Transverse colon (tissue), 4 donors: ENCODE measurements at regions not wholly inside any gene's neighbourhood (a gene's known extent, or its start where the extent isn't known, plus 50 kb on each side); places are given as distances from the start of the nearest gene placed in this dataset.

Experiments
- EP300 ChIP-seq: sonication (generic); formaldehyde crosslinking; IDR thresholded peaks from one replicate; pipeline ENCODE4 v1.6.1; 2017; ENCODE audit warnings: antibody characterized with exemption, low read depth
- POLR2A ChIP-seq: fragments of 450-650 bp; IDR thresholded peaks from one replicate; pipeline ENCODE4 v1.6.1; 2016; ENCODE audit warnings: antibody characterized with exemption, mild to moderate bottlenecking, moderate library complexity
- POLR2AphosphoS5 ChIP-seq, 3 donors: sonication (generic); formaldehyde crosslinking; IDR thresholded peaks; one replicate each; pipeline ENCODE4 v1.6.1; 2016; ENCODE audit warnings: antibody characterized with exemption in 3 of 3
- TF ChIP-seq, protein P1 (sequence below), 5 experiments: fragments of 200-600 bp in 3 of 5; fragments of 450-650 bp in 2 of 5; sonication (generic) in 3 of 5; IDR thresholded peaks; 1 replicate in 2 of 5; 2 replicates in 3 of 5; pipeline ENCODE4 v1.5.1; 2016 to 2017; ENCODE audit warnings: antibody characterized with exemption in 5 of 5, inconsistent platforms in 3 of 5, mild to moderate bottlenecking in 2 of 5, moderate library complexity in 1 of 5

DNA sequence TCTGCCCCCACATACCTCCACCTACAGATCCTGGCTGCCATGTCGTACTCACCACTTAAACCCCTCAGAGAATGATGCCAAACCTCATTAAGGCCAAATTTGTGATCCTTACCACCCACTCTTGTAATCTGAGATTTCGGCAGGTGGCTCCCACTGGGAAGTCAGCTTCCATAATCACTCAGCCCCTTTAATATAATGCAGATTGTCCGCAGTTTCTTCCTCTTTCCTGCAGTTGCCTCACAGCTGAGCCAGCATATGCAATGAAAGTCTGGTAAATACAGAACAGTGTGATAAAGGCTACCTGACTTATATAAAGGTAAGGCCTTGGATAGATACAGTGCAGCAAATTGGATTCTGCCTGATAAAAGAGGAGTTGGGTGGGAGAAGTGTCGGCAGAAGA, 515.2 kb upstream of the TENM4 start:
- TF ChIP-seq, protein P1, sequence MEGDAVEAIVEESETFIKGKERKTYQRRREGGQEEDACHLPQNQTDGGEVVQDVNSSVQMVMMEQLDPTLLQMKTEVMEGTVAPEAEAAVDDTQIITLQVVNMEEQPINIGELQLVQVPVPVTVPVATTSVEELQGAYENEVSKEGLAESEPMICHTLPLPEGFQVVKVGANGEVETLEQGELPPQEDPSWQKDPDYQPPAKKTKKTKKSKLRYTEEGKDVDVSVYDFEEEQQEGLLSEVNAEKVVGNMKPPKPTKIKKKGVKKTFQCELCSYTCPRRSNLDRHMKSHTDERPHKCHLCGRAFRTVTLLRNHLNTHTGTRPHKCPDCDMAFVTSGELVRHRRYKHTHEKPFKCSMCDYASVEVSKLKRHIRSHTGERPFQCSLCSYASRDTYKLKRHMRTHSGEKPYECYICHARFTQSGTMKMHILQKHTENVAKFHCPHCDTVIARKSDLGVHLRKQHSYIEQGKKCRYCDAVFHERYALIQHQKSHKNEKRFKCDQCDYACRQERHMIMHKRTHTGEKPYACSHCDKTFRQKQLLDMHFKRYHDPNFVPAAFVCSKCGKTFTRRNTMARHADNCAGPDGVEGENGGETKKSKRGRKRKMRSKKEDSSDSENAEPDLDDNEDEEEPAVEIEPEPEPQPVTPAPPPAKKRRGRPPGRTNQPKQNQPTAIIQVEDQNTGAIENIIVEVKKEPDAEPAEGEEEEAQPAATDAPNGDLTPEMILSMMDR (IDR thresholded peaks at IDR 0.05): no peak
- TF ChIP-seq POLR2AphosphoS5 (IDR thresholded peaks at IDR 0.05): no peak
- TF ChIP-seq POLR2A: no peak
- no peak for TF ChIP-seq EP300
